ENCODE measurements at regions not wholly inside any gene's neighbourhood (a gene's known extent, or its start where the extent isn't known, plus 50 kb on each side); places are given as distances from the start of the nearest gene placed in this dataset.
A peak's percentile ranks its signal among the peaks of the same experiment; 100 is the strongest.

DNA sequence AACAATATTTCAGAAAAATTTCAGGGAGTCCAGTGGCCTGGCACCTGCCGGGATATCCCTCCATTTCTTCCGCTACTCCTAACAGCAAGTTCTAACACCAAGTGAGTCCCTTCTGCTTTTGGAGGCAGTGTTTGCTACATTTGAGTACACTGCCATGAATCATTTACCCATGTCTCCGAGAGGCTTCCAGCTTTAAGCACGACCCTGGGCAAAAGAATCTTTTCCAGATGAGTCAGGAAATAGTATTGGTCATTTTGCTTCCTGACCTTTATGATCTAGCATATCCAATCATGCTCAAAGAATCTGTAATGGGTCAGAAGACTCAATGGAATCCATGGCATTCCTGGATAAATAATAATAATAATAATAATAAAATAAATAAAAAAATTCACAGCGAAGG lies 60.7 kb upstream of the FMN2 start:
- POLR2A ChIA-PET: interaction anchor here (0.6 to 1.6 kb wide), 6 partner anchors 27 to 624 kb away, joined by 3 to 5 read pairs (median 3); partner anchors contain the start of gene FMN2
- DNase-seq (ENCODE audit: low read depth, low spot score): peak; percentile 94
- TF ChIP-seq, protein P1, sequence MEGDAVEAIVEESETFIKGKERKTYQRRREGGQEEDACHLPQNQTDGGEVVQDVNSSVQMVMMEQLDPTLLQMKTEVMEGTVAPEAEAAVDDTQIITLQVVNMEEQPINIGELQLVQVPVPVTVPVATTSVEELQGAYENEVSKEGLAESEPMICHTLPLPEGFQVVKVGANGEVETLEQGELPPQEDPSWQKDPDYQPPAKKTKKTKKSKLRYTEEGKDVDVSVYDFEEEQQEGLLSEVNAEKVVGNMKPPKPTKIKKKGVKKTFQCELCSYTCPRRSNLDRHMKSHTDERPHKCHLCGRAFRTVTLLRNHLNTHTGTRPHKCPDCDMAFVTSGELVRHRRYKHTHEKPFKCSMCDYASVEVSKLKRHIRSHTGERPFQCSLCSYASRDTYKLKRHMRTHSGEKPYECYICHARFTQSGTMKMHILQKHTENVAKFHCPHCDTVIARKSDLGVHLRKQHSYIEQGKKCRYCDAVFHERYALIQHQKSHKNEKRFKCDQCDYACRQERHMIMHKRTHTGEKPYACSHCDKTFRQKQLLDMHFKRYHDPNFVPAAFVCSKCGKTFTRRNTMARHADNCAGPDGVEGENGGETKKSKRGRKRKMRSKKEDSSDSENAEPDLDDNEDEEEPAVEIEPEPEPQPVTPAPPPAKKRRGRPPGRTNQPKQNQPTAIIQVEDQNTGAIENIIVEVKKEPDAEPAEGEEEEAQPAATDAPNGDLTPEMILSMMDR (IDR thresholded peaks at IDR 0.05; ENCODE audit: insufficient read depth, low read length, missing control alignments): no peak
- no peak overlapping the region for H3K4me3 ChIP-seq (ENCODE audit: low read depth, low read length)
- CTCF ChIA-PET: interaction anchor here (1.0 to 9.3 kb wide), 9 partner anchors 11 to 157 kb away, joined by 3 to 157 read pairs (median 4); no protein-coding TSS in a partner anchor

DNA sequence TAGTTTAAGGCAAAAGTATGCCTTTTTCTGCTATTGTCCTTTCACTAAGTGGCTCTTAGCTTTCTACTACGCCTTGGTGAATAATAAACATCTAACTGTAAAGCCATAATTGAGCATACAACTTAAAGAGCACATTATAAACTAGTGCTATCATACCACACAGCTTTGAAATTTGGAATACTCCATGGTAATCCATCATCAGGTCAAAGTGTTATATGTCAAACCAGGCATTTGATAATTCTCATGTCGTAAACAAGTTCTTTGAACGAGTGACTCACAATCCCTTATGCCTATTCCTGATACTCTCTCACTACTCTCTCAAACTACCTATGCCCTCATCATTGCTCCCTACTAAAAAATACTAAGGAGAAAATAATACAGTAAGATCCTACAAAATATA lies 60.3 kb upstream of the FMN2 start:
- POLR2A ChIA-PET: interaction anchor here (0.7 to 1.6 kb wide), 4 partner anchors 26 to 227 kb away, joined by 3 to 5 read pairs (median 4); partner anchors contain the start of gene FMN2
- DNase-seq (ENCODE audit: low read depth, low spot score): peak; percentile 49
- TF ChIP-seq, protein P1 (IDR thresholded peaks at IDR 0.05; ENCODE audit: insufficient read depth, low read length, missing control alignments): no peak
- CTCF ChIA-PET: interaction anchor here (1.0 to 9.3 kb wide), 9 partner anchors 11 to 156 kb away, joined by 3 to 157 read pairs (median 4); no protein-coding TSS in a partner anchor
- H3K4me3 ChIP-seq (ENCODE audit: low read depth, low read length): no peak overlapping the region

DNA sequence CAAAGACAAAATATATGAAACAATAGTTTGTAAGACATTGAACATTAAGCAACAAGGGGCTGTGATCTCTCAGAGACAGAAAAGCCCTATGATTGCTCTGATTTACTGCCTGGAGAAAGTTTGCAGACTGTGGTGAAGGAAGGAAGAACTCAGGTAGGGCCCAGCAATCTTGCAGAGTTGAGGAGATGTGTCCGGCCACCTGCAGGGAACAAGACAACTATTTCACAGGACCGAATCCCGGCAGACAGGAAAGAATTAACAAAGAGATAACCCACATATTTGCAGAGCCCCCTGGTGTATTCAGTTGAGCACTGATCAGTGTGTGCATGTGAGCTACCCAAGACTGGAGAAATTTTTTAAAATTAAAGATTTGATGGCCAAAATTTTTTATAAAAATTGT lies 58.3 kb upstream of the FMN2 start:
- ChIA-PET CTCF (interaction anchor here (0.9 kb wide), 1 partner anchor 10 kb away, joined by 3 read pairs; no protein-coding TSS in a partner anchor), POLR2A (no interaction called here)
- H3K4me3 ChIP-seq (ENCODE audit: low read depth, low read length): no peak overlapping the region
- TF ChIP-seq, protein P1 (IDR thresholded peaks at IDR 0.05; ENCODE audit: insufficient read depth, low read length, missing control alignments): no peak
- no peak for DNase-seq (ENCODE audit: low read depth, low spot score)

DNA sequence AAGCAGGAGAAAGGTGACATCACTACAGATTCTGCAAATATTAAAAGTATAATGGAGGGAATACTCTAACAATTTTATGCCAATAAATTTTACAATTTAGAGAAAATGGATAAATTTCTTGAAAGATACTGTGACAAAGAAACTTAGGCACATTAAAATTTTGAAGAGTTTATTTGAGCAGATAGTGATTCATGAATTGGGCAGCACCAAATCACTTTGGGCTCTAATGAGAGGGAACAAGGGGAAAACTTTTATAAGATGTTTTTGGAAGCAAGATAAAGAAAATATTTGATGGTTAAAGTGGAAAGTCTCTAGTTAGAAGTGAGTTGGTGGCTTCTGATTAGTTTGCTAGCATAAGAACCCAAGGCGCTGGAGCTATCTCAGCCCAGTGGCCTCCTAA lies 55.2 kb upstream of the FMN2 start:
- CTCF ChIA-PET: interaction anchor here (0.6 to 1.2 kb wide), 2 partner anchors 76 to 153 kb away, joined by 3 read pairs; no protein-coding TSS in a partner anchor

More for the DNA sequence above, 55.2 kb upstream of the FMN2 start:
- POLR2A ChIA-PET: no interaction called here
- TF ChIP-seq, protein P1 (IDR thresholded peaks at IDR 0.05; ENCODE audit: insufficient read depth, low read length, missing control alignments): no peak
- no peak overlapping the region for H3K4me3 ChIP-seq (ENCODE audit: low read depth, low read length)
- DNase-seq (ENCODE audit: low read depth, low spot score): no peak
